WERI-Rb-1 (cell line): ENCODE measurements at regions not wholly inside any gene's neighbourhood (a gene's known extent, or its start where the extent isn't known, plus 50 kb on each side); places are given as distances from the start of the nearest gene placed in this dataset.

Source experiments
- DNase-seq: peaks from one replicate; pipeline ENCODE4 v3.0.0-alpha.2; 2020
- H3K27ac ChIP-seq: fragments of 250-450 bp; sonication (Bioruptor Pico); 2 replicates; pipeline ENCODE4 v1.5.1; 2020; ENCODE audit warnings: mild to moderate bottlenecking, moderate library complexity
- H3K27me3 ChIP-seq: fragments of 250-450 bp; sonication (Bioruptor Pico); 2 replicates; pipeline ENCODE4 v1.5.1; 2021; ENCODE audit warnings: mild to moderate bottlenecking, low read depth, moderate library complexity; ENCODE audit not compliant: insufficient read depth, severe bottlenecking
- H3K36me3 ChIP-seq: fragments of 250-450 bp; sonication (Bioruptor Pico); 2 replicates; pipeline ENCODE4 v1.5.1; 2020; ENCODE audit warnings: mild to moderate bottlenecking, moderate library complexity
- H3K4me3 ChIP-seq: 2 replicates; pipeline ENCODE4 v1.5.1; 2011; ENCODE audit warnings: low read depth, mild to moderate bottlenecking, control low read depth, low read length
- H3K9me3 ChIP-seq: fragments of 250-450 bp; sonication (Bioruptor Pico); 2 replicates; pipeline ENCODE4 v1.5.1; 2021; ENCODE audit warnings: mild to moderate bottlenecking, moderate library complexity; ENCODE audit not compliant: severe bottlenecking
- CTCF ChIP-seq: IDR thresholded peaks from 2 replicates; pipeline ENCODE4 v1.5.1; 2011; ENCODE audit warnings: low read depth, mild to moderate bottlenecking, control low read depth, inconsistent platforms, low read length

- no peak for DNase-seq
- TF ChIP-seq CTCF = no peak
- Histone ChIP-seq H3K36me3 (no peaks in the 10 kb centered on the region), H3K27ac (no peak overlapping the region), H3K27me3 (no peaks in the 10 kb centered on the region), H3K9me3 (peaks cover under 1% of the 10 kb centered on the region), H3K4me3 (no peak overlapping the region)
Measured at GRCh38 chr2:72051204-72051603, 96.5 kb downstream of the CYP26B1 start.

GRCh38 chr2:72050734-72051133 is 96.9 kb downstream of the CYP26B1 start:
- H3K27ac ChIP-seq = no peak overlapping the region
- DNase-seq = no peak
- H3K4me3 ChIP-seq = no peak overlapping the region
- no peaks in the 10 kb centered on the region for H3K9me3 ChIP-seq
- no peaks in the 10 kb centered on the region for H3K27me3 ChIP-seq
- no peaks in the 10 kb centered on the region for H3K36me3 ChIP-seq
- TF ChIP-seq CTCF = no peak

GRCh38 chr2:72048881-72049477 is 98.7 kb downstream of the CYP26B1 start:
- Histone ChIP-seq H3K27me3 (no peaks in the 10 kb centered on the region), H3K4me3 (no peak overlapping the region), H3K36me3 (no peaks in the 10 kb centered on the region), H3K27ac (no peak overlapping the region), H3K9me3 (no peaks in the 10 kb centered on the region)
- DNase-seq = no peak
- no peak for TF ChIP-seq CTCF

- H3K9me3 ChIP-seq = no peaks in the 10 kb centered on the region
- TF ChIP-seq CTCF = no peak
Measured at GRCh38 chr2:72043985-72044384, 103.7 kb downstream of the CYP26B1 start.

GRCh38 chr2:72041638-72042111 is 106.0 kb downstream of the CYP26B1 start:
- no peak for DNase-seq
- Histone ChIP-seq H3K27ac (no peak overlapping the region), H3K9me3 (no peaks in the 10 kb centered on the region), H3K27me3 (no peaks in the 10 kb centered on the region), H3K36me3 (no peaks in the 10 kb centered on the region), H3K4me3 (no peak overlapping the region)
- TF ChIP-seq CTCF = no peak

More at GRCh38 chr2:72043985-72044384, 103.7 kb downstream of the CYP26B1 start:
- Histone ChIP-seq H3K27me3 (no peaks in the 10 kb centered on the region), H3K36me3 (no peaks in the 10 kb centered on the region), H3K4me3 (no peak overlapping the region), H3K27ac (no peak overlapping the region)
- no peak for DNase-seq
